ENCODE measurements at regions not wholly inside any gene's neighbourhood (a gene's known extent, or its start where the extent isn't known, plus 50 kb on each side); places are given as distances from the start of the nearest gene placed in this dataset.

- H3K36me3 ChIP-seq (ENCODE audit: insufficient read depth, low read length), result no peaks in the 10 kb centered on the region
- ChIA-PET CTCF (no interaction called here), POLR2A (no interaction called here)
- H3K4me1 Mint-ChIP-seq (ENCODE audit: low read depth), result peaks cover 32% of the 10 kb centered on the region
- no peaks in the 10 kb centered on the region for H3K27me3 Mint-ChIP-seq
- H3K4me3 ChIP-seq (ENCODE audit: low read length), result no peak overlapping the region
- no peaks in the 10 kb centered on the region for H3K27me3 ChIP-seq (ENCODE audit: control insufficient read depth in 1 of 2, insufficient read depth in 2 of 2, low read length in 2 of 2)
- DNase-seq, result no peak
- peaks cover 36% of the 10 kb centered on the region for H3K4me1 ChIP-seq (ENCODE audit: insufficient read depth, low read length)
- H3K4me3 Mint-ChIP-seq, result no peak overlapping the region
- H3K36me3 Mint-ChIP-seq (ENCODE audit: low read depth), result no peaks in the 10 kb centered on the region
- no peak overlapping the region for H3K27ac ChIP-seq (ENCODE audit: low read depth in 1 of 2, low read length in 2 of 2)
- H3K27ac Mint-ChIP-seq, result no peak overlapping the region
- H3K9me3 ChIP-seq (ENCODE audit: control insufficient read depth in 1 of 2, insufficient read depth in 1 of 2, low read length in 2 of 2), result peaks cover 0 to 3% of the 10 kb centered on the region in 2 experiments
- TF ChIP-seq CTCF (IDR thresholded peaks at IDR 0.05), result no peak
- ATAC-seq (ENCODE audit: poor library complexity), result no peak
- intact Hi-C loops (cut with DNase I, micrococcal nuclease), result no loop called here
- H3K9me3 Mint-ChIP-seq, result peaks cover 2% of the 10 kb centered on the region
Observed at GRCh38 chr2:239619369-239619768, 218.5 kb upstream of the HDAC4 start.

- no peak overlapping the region for H3K4me3 Mint-ChIP-seq
Observed at GRCh38 chr2:239616729-239617128, 215.9 kb upstream of the HDAC4 start.

GRCh38 chr2:239612133-239612532, 211.3 kb upstream of the HDAC4 start:
- Mint-ChIP-seq H3K36me3 (ENCODE audit: low read depth) (no peaks in the 10 kb centered on the region), H3K27me3 (no peaks in the 10 kb centered on the region), H3K4me1 (ENCODE audit: low read depth) (no peaks in the 10 kb centered on the region), H3K4me3 (no peak overlapping the region), H3K9me3 (peaks cover 2% of the 10 kb centered on the region), H3K27ac (no peak overlapping the region)
- H3K4me3 ChIP-seq (ENCODE audit: low read length), result no peak overlapping the region
- no peaks in the 10 kb centered on the region for H3K4me1 ChIP-seq (ENCODE audit: insufficient read depth, low read length)
- no peak for DNase-seq
- POLR2A ChIA-PET, result no interaction called here
- no peak overlapping the region for H3K27ac ChIP-seq (ENCODE audit: low read depth in 1 of 2, low read length in 2 of 2)
- H3K27me3 ChIP-seq (ENCODE audit: control insufficient read depth in 1 of 2, insufficient read depth in 2 of 2, low read length in 2 of 2), result no peaks in the 10 kb centered on the region
- H3K9me3 ChIP-seq (ENCODE audit: control insufficient read depth in 1 of 2, insufficient read depth in 1 of 2, low read length in 2 of 2), result peaks cover 0 to 9% of the 10 kb centered on the region in 2 experiments
- no peak for ATAC-seq (ENCODE audit: poor library complexity)
- no peak for TF ChIP-seq CTCF (IDR thresholded peaks at IDR 0.05)
- CTCF ChIA-PET, result no interaction called here
- intact Hi-C loops (cut with DNase I, micrococcal nuclease), result no loop called here
- no peaks in the 10 kb centered on the region for H3K36me3 ChIP-seq (ENCODE audit: insufficient read depth, low read length)

More at GRCh38 chr2:239616729-239617128, 215.9 kb upstream of the HDAC4 start:
- no peak overlapping the region for H3K27ac ChIP-seq (ENCODE audit: low read depth in 1 of 2, low read length in 2 of 2)
- H3K27me3 Mint-ChIP-seq, result no peaks in the 10 kb centered on the region
- intact Hi-C loops (cut with DNase I, micrococcal nuclease), result no loop called here
- no peak for TF ChIP-seq CTCF (IDR thresholded peaks at IDR 0.05)
- DNase-seq, result no peak
- no peaks in the 10 kb centered on the region for H3K27me3 ChIP-seq (ENCODE audit: control insufficient read depth in 1 of 2, insufficient read depth in 2 of 2, low read length in 2 of 2)
- H3K4me1 ChIP-seq (ENCODE audit: insufficient read depth, low read length), result peaks cover 16% of the 10 kb centered on the region
- H3K4me1 Mint-ChIP-seq (ENCODE audit: low read depth), result peaks cover 17% of the 10 kb centered on the region
- ATAC-seq (ENCODE audit: poor library complexity), result no peak
- H3K4me3 ChIP-seq (ENCODE audit: low read length), result no peak overlapping the region
- peaks cover 0 to 3% of the 10 kb centered on the region in 2 experiments for H3K9me3 ChIP-seq (ENCODE audit: control insufficient read depth in 1 of 2, insufficient read depth in 1 of 2, low read length in 2 of 2)
- H3K27ac Mint-ChIP-seq, result no peak overlapping the region
- peaks cover 2% of the 10 kb centered on the region for H3K9me3 Mint-ChIP-seq
- ChIA-PET POLR2A (no interaction called here), CTCF (interaction anchor here (0.5 kb wide), 1 partner anchor 410 kb away, joined by 3 read pairs; no protein-coding TSS in a partner anchor)
- H3K36me3 Mint-ChIP-seq (ENCODE audit: low read depth), result no peaks in the 10 kb centered on the region
- H3K36me3 ChIP-seq (ENCODE audit: insufficient read depth, low read length), result no peaks in the 10 kb centered on the region
